Type B pancreatic cell (in vitro differentiated cells): ENCODE measurements at regions not wholly inside any gene's neighbourhood (a gene's known extent, or its start where the extent isn't known, plus 50 kb on each side); places are given as distances from the start of the nearest gene placed in this dataset.

ENCODE experiments used
- DNase-seq: peaks from one replicate; pipeline ENCODE4 v3.0.0; 2021; ENCODE audit warnings: mixed read lengths; ENCODE audit not compliant: unreplicated experiment; ENCODE audit errors: extremely low spot score
- H3K27ac Mint-ChIP-seq: 2 replicates; pipeline ENCODE4 v1.8.0; 2021; ENCODE audit warnings: mild to moderate bottlenecking, mixed read lengths
- H3K27me3 Mint-ChIP-seq: 2 replicates; pipeline ENCODE4 v1.8.0; 2021; ENCODE audit warnings: mixed read lengths
- H3K36me3 Mint-ChIP-seq: 2 replicates; pipeline ENCODE4 v1.8.0; 2021; ENCODE audit warnings: mixed read lengths
- H3K4me1 Mint-ChIP-seq: one replicate; pipeline ENCODE4 v1.8.0; 2021; ENCODE audit warnings: mixed read lengths; ENCODE audit not compliant: unreplicated experiment
- H3K4me3 Mint-ChIP-seq: 2 replicates; pipeline ENCODE4 v1.8.0; 2021; ENCODE audit warnings: mild to moderate bottlenecking, mixed read lengths
- H3K9me3 Mint-ChIP-seq: 2 replicates; pipeline ENCODE4 v1.8.0; 2021; ENCODE audit warnings: mixed read lengths
- TF ChIP-seq, protein P1 (sequence below): fragments of 200-600 bp; sonication (generic); conservative IDR thresholded peaks from 2 replicates; pipeline ENCODE4 v1.5.0; 2021; ENCODE audit warnings: antibody characterized with exemption, mild to moderate bottlenecking

DNA sequence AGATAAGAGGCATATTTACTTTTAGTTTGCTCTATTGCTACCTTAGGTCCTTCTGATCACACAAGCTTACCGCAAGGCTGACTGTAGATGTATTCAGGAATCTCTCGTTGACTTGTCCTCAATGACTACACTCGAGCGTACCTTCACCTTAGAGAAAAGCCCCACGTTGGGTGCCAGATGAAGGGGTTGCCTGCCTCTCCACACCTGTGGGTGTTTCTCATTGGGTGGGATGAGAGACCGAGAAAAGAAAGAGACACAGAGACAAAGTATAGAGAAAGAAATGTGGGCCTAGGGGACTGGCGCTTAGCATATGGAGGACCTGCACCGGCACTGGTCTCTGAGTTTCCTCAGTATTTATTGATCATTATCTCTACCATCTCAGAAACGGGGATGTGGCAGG lies 51.8 kb downstream of the ASCL4 start:
- no peaks in the 10 kb centered on the region for H3K4me1 Mint-ChIP-seq
- H3K27ac Mint-ChIP-seq: no peak overlapping the region
- H3K4me3 Mint-ChIP-seq: no peak overlapping the region
- no peaks in the 10 kb centered on the region for H3K36me3 Mint-ChIP-seq
- peaks cover 21% of the 10 kb centered on the region for H3K9me3 Mint-ChIP-seq
- H3K27me3 Mint-ChIP-seq: peaks cover 22% of the 10 kb centered on the region
- TF ChIP-seq, protein P1, sequence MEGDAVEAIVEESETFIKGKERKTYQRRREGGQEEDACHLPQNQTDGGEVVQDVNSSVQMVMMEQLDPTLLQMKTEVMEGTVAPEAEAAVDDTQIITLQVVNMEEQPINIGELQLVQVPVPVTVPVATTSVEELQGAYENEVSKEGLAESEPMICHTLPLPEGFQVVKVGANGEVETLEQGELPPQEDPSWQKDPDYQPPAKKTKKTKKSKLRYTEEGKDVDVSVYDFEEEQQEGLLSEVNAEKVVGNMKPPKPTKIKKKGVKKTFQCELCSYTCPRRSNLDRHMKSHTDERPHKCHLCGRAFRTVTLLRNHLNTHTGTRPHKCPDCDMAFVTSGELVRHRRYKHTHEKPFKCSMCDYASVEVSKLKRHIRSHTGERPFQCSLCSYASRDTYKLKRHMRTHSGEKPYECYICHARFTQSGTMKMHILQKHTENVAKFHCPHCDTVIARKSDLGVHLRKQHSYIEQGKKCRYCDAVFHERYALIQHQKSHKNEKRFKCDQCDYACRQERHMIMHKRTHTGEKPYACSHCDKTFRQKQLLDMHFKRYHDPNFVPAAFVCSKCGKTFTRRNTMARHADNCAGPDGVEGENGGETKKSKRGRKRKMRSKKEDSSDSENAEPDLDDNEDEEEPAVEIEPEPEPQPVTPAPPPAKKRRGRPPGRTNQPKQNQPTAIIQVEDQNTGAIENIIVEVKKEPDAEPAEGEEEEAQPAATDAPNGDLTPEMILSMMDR: no peak
- no peak for DNase-seq

DNA sequence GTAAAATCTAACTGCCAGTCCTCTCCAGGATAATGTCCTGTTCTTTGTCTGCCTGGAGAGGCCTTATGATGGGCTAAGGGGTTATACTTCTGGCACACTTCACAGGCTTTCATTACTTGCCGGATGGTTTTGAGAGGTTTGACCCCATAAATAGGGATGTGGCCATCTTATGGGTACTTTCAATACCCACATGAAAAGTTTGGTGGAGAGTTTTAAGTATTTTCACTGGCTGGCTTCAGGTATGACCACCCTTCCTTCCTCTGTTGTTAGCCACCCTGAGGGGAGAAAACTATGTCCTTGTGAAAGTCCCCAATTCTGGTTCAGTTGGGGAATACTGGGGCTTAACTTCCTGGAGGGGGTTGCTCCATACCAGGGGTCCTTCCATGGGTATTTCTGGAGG lies 54.8 kb downstream of the ASCL4 start:
- H3K27ac Mint-ChIP-seq: no peak overlapping the region
- DNase-seq: no peak

DNA sequence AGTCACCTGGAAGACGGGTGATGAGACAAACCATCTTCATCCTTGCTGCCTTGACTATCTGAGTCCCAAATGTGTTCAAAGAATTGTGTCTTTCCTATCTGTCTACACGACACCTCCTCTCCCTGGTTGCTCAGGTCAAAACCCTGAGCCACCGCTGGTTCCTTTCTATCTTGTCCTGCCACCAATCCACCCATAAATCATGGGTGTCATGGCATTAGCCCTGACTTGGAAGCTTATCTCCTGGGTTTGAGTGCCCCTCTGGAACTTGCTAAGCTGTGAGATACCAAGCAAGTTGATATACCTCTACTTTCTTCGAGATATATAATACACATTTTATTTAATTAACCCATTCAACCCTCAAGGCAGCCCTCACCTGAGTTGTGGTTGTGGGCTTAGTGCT lies 57.9 kb downstream of the ASCL4 start:
- H3K4me3 Mint-ChIP-seq: no peak overlapping the region
- TF ChIP-seq, protein P1: no peak
- no peaks in the 10 kb centered on the region for H3K4me1 Mint-ChIP-seq

More for the DNA sequence above, 54.8 kb downstream of the ASCL4 start:
- Mint-ChIP-seq H3K4me3 (no peak overlapping the region), H3K9me3 (peaks cover 21% of the 10 kb centered on the region), H3K27me3 (peaks cover 28% of the 10 kb centered on the region), H3K36me3 (no peaks in the 10 kb centered on the region), H3K4me1 (no peaks in the 10 kb centered on the region)
- TF ChIP-seq, protein P1: no peak

DNA sequence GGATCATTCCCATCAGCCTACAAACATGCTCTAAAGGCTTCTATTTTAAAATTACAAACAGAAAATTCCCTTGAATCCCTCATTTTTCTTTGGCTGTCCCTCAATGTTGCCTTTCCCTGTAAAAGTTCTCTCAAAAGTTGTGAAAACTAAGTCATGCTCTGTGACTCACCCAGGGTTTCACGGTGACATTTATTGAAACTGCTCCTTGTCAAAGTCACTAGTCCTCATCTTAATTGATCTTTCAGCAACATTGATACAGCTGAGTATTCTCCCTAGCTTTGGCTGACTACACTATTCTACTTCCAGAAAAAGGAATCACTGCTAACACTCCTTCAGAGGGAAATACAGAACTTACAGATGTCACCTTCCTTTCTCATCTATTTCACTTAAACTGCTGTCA lies 65.7 kb downstream of the ASCL4 start:
- Mint-ChIP-seq H3K36me3 (no peaks in the 10 kb centered on the region), H3K4me3 (no peak overlapping the region), H3K27me3 (peaks cover 83% of the 10 kb centered on the region)

More for the DNA sequence above, 57.9 kb downstream of the ASCL4 start:
- no peaks in the 10 kb centered on the region for H3K36me3 Mint-ChIP-seq
- peaks cover 8% of the 10 kb centered on the region for H3K9me3 Mint-ChIP-seq
- DNase-seq: no peak
- H3K27ac Mint-ChIP-seq: no peak overlapping the region
- peaks cover 51% of the 10 kb centered on the region for H3K27me3 Mint-ChIP-seq

DNA sequence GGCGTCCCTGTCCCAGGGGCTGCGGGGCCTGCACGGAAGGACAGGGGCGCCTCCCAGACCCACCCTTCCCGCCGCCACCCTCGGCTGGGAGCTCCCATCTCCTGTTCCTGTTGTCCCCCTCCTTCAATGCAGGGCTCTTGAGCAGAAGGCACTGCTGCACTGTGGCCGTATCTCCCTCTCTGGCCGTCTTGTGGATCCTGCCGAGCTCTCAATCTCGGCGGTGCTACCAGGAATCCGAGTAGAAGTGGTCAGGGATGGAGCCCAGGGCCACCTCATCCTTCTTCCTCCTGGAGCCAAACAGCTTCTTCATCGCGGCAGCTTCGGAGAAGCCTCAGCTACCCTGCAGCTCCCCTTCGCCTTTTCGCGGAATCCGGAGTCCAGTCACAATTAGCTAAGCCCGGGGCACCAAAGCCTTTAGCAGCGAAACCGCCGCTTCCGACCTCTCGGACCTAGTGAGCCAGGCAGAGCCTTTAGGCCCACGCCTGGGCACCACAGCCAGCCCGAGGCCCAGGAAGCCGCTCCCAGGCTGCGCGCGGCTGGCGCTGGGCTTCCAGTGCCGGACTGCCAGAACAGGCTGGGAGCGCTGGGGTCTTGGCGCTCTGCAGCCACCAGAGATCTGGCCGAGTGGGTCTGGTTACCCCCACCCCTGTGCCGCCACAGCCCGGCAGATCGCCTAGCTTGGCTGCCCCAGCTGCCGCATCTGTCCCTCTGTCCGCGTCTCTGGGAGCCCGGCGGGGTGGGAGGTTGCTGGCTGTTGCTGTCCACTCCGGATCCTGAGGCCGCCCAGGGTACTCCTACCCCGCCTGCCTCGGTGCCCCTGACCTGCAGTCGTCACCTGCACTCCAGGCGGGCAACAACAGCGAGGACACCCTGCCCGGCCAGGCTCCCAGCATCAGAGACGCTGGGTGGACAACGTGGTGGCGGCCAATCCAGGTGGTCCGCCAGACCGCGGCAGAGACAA lies 69.1 kb downstream of the ASCL4 start:
- H3K36me3 Mint-ChIP-seq: no peaks in the 10 kb centered on the region
- H3K4me1 Mint-ChIP-seq: no peaks in the 10 kb centered on the region
- no peaks in the 10 kb centered on the region for H3K9me3 Mint-ChIP-seq
- H3K27ac Mint-ChIP-seq: no peak overlapping the region
- peak overlapping the region; percentile 84 for H3K4me3 Mint-ChIP-seq
- peaks cover 88% of the 10 kb centered on the region for H3K27me3 Mint-ChIP-seq
- TF ChIP-seq, protein P1: no peak
- DNase-seq: no peak

More for the DNA sequence above, 65.7 kb downstream of the ASCL4 start:
- Mint-ChIP-seq H3K9me3 (no peaks in the 10 kb centered on the region), H3K27ac (no peak overlapping the region), H3K4me1 (no peaks in the 10 kb centered on the region)
- TF ChIP-seq, protein P1: no peak
- DNase-seq: no peak
